ENCODE measurements at regions not wholly inside any gene's neighbourhood (a gene's known extent, or its start where the extent isn't known, plus 50 kb on each side); places are given as distances from the start of the nearest gene placed in this dataset.
"Not testable (repeated sequence)": the region's sequence is repeated elsewhere in the genome, so short reads cannot be mapped to it uniquely, and the experiment has no call there.

DNA sequence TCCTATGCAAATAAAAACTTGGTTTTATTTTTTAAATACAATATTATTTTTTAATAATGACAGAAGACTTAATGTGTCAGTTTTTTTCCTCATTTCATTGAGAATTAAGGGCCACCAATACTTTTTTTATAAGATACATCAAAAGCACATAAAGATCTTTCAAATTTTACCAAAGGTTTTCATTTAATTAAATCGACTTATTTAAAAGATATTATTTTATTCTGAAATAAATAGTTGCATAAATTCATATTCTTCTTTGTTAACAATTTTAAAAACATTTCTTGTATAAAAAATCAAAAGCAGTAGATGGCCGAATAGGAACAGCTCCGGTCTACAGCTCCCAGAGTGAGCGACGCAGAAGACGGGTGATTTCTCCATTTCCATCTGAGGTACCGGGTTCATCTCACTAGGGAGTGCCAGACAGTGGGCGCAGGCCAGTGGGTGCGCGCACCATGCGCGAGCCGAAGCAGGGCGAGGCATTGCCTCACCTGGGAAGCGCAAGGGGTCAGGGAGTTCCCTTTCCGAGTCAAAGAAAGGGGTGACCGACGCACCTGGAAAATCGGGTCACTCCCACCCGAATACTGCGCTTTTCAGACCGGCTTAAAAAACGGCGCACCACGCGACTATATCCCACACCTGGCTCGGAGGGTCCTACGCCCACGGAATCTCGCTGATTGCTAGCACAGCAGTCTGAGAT lies 374.6 kb upstream of the NPVF start:
- not testable (repeated sequence) for TF ChIP-seq CTCF (conservative IDR thresholded peaks at IDR 0.05 in 1 of 2, IDR thresholded peaks at IDR 0.05 in 1 of 2; ENCODE audit: extremely low read depth in 1 of 2, insufficient read depth in 1 of 2, low read depth in 1 of 2, low read length in 2 of 2); EZH2 (IDR thresholded peaks at IDR 0.05; ENCODE audit: borderline replicate concordance, low read length)
